Fibroblast of skin of right biceps (primary cell): ENCODE measurements at regions not wholly inside any gene's neighbourhood (a gene's known extent, or its start where the extent isn't known, plus 50 kb on each side); places are given as distances from the start of the nearest gene placed in this dataset.
"Not testable (repeated sequence)": the region's sequence is repeated elsewhere in the genome, so short reads cannot be mapped to it uniquely, and the experiment has no call there.

Source experiments
- DNase-seq: peaks from one replicate; pipeline ENCODE4 v3.0.0-alpha.2; 2013

DNA sequence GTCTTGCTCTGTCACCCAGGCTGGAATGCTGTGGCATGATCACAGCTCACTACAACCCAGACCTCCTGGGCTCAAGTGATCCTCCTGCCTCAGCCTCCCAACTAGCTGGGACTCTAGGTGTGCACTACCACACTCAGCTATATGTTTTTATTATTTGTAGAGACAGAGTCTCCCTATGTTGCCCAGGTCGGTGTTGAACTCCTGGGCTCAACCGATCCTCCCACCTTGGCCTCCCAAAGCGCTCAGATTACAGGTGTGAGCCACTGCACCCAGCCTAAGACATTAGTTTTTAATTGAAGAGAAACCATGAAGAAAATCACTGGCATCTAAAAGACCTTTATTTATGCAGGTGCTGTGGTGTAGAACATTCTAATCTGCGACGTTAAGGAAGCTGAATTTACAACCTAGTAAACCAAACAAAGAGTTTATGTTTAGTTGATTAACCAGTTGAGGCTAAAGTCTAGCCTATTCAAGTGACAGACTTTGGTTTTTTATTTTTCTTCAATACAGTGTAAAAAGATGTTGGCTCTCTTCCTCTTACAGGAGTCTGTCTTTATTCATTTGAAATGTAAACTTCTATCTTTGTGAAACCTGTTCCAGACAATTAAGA lies 52.5 kb upstream of the NBL1 start:
- no peak for DNase-seq

- DNase-seq, result no peak
Measured at GRCh38 chr1:19585507-19585906, 58.6 kb upstream of the NBL1 start.

GRCh38 chr1:19582318-19582717 lies 61.8 kb upstream of the NBL1 start:
- DNase-seq, result no peak

DNA sequence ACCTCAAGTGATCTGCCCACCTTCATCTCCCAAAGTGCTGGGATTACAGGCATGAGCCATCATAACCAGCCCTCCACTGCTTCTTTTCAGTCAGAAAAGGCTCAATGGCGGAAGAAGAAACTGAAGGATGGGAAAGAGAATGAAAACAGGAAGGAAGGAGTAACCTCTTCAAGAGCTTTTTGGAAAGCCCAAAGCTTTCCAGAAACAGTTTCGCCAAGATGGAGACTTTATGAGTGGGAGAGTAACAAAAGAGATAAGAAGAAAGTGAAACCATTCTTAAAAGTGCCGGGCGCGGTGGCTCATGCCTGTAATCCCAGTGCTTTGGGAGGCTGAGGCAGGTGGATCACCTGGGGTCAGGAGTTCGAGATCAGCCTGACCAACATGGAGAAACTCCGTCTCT lies 62.7 kb upstream of the NBL1 start:
- DNase-seq, result no peak

- DNase-seq, result peak; percentile 22
Measured at GRCh38 chr1:19577561-19577960, 66.5 kb upstream of the NBL1 start.

DNA sequence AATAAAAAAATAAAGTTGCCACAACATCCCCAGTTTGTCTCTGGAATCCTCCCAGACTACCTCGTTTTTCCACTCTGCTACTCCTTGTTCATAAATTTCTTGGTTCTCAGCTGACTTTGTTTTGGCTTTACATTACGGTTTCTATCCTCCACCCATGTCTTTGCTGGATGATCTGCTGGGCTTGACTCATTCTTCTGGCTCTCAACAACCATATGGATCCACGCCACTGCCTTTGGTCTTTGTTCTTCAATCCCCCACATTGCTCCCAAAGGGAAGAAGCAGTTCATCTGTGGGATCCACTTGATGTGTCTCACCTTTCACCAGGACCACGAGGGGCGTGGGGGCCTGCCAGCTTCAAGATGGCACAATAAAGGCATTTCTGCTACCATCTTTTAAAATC lies 67.1 kb upstream of the NBL1 start:
- peak; percentile 74 for DNase-seq

DNA sequence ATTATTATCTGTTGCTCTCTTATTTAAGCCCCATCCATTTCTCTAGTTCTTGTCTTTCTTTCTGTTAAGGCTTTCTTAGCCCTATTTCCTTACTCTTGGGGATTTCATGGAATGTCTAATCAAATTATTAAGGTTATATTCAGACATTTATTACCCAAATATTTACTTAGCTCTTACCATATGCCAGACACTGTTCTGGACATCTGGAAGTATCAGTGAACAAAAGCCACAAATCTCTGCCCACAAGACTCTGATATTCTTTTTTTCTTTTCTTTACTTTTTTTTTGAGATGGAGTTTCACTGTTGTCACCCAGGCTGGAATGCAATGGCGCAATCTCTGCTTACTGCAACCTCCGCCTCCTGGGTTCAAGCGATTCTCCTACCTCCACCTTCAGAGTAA lies 74.3 kb upstream of the NBL1 start:
- no peak for DNase-seq

DNA sequence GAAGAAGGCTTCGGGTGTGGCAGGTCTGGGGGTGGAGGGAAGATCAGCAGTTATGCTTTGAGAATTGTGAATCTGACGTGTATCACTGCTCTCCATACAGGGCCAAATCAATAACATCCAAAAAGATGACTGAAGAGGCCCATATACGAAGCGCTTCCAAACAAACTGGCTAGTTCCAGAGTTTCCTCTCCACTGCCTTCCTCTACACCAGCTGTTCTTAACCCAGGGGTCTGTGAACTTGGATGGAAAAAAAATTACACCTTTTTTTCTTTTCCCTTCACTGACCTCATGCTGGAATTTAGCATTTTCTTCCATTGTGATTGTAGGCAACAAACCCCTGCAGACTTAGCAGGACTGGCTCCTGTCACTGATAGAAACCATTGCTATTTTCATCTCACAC lies 77.1 kb upstream of the NBL1 start:
- no peak for DNase-seq

DNA sequence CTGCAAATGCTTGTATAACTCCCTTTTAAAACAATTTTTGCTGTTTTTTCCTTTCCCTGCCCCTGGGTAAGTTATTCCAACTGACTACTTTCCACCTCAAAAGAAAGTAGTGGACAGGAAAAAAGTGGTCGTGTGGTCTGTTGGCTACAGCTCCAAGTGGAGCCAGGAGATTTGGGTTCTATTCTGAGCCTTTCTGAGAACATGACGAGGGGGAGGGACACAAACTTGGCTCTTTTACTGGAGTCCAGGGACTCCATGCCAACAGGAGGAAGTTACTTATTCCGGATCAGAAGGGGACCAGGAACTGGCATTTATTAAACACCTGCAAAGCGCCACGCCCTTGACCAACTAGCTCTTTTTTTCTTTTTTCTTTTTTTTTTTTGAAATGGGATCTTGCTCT lies 79.0 kb upstream of the CAPZB start:
- DNase-seq, result no peak

DNA sequence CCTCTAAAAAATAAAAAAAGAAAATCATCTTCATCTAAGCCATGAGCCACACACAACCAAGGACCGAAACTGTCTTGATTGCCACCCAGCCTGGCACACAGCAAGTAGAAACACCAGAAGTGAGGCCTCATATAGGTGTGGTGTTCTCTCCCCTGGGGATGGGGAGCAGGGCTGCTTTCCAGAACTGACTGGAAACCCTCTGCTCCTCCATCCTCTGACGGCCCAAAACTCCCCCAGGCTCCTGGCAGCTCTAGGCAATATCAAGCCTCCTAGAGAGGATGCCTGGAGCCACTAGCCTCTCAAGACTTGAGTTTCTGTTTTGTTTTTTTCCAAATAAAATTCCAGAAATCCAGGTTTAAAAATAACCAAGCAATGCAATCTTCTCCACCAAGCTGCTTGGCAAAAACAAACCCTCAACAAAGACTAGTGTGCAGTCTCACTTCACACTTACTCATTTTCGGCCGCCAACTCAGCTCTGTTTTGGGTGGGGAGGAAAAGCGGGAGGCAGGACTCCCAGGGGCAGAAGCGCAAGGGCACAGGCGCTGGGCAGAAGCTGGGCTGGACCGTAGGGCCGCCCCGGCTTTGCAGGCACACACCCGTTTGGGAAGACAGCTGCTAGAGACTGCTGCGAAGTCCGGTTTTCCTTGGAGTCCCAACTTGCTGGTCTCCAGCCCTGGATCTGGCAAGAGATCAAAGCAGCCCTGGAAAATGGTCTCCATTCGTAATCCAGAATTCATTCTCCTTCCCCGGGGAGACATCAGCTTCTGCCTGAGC lies 78.2 kb upstream of the CAPZB start:
- DNase-seq, result peak; percentile 63

DNA sequence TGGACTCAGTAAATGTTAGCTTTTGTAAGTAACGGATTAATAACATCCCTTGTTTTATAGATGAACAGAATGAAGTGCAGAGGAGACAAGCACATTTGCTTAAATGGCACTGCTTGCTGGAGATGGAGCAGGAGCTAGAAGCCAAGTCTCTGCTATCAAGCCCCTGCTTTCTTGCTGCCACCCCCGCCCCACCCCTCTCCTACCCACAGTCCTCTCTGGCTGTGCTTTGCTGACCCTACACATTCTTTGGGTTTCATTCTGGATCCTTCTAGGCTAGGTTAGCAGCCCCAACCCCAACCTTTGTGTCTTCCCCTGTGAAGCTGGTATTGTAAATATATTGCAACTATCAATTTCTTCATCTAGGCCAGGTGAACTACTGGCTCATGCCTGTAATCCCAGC lies 77.5 kb upstream of the CAPZB start:
- DNase-seq, result no peak

DNA sequence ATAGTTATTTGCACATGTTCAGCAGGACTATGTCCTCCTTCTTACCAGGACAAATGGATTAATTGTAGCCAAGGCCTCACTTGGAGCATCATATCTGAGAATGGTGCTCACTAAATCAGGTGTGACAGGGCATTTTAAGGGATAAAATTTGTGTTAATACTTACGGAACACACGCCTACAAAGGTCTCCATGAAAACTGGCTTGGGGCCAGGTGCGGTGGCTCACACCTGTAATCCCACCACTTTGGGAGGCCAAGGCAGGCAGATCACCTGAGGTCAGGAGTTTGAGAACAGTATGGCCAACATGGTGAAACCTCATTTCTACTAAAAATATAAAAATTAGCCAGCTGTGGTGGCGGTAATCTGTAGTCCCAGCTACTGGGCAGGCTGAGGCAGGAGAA lies 75.1 kb upstream of the CAPZB start:
- no peak for DNase-seq

GRCh38 chr1:19559641-19560040 lies 74.3 kb upstream of the CAPZB start:
- peak; percentile 84 for DNase-seq

DNA sequence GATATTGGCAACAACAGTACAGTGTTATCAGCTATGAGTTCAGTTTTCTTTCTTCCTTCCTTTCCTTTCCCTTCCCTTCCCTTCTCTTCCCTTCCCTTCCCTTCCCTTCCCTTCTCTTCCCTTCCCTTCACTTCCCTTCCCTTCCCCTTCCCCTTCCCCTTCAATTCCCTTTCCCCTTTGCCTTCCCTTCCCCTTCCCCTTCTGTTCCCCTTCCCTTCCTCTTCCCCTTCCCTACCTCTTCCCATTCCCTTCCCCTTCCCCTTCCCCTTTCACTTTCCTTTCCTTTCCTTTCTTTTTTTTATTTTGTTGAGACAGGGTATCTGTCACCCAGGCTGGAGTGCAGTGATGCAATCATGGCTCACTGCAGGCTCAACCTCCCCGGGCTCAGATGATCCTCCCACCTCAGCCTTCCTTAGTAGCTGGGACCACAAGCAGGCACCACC lies 72.3 kb upstream of the CAPZB start:
- DNase-seq, result peak; percentile 34

- DNase-seq, result no peak
Measured at GRCh38 chr1:19554090-19554489, 68.8 kb upstream of the CAPZB start.

DNA sequence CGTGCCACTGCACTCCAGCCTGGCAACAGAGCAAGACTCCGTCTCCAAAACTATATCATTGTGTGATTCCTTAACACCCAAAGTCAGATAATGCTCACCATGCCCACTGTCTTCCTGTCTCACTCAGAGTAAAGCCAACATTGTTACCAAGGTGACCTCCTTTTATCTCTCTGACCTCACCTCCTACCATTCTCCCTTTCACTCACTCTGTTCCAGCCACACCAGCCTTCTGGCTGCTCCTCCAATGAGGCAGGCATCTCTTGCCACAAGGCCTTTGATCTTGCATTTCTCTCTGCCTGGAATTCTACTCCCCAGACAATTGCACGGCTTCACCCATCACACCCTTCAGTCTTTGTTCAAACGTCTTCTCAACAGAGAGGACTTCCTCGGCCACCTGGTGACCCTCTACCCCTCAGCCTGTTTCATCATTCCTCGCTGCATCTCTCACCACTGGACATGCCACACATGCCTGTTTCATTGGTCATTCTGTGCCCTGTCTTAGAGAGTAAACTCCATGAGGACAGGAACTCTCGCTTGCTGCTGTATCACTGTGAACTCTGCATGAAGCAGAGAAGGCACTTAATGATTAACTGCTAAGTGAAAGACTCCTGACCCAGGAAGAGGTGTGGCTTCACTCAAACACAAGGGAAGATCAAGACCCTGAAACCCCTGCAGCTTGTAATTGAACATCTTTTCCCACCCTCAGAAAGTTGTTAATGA lies 67.1 kb upstream of the CAPZB start:
- no peak for DNase-seq

GRCh38 chr1:19551837-19552236 lies 66.5 kb upstream of the CAPZB start:
- not testable (repeated sequence) for DNase-seq

DNA sequence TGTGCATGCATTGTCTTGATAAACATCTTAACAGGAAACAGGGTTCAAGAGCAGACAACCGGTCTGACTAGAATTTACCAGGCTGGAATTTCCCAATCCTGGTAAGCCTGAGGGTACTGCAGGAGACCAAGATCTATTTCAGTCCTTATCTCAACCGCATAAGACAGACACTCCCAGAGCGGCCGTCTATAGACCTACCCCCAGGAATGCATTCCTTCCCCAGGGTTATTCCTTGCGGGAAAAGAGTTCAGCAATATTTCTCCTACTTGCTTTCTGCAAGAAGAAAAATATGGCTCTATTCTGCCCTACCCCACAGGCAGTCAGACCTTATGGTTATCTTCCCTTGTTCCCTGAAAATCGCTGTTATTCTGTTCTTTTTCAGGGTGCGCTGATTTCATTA lies 65.1 kb upstream of the CAPZB start:
- DNase-seq, result not testable (repeated sequence)

DNA sequence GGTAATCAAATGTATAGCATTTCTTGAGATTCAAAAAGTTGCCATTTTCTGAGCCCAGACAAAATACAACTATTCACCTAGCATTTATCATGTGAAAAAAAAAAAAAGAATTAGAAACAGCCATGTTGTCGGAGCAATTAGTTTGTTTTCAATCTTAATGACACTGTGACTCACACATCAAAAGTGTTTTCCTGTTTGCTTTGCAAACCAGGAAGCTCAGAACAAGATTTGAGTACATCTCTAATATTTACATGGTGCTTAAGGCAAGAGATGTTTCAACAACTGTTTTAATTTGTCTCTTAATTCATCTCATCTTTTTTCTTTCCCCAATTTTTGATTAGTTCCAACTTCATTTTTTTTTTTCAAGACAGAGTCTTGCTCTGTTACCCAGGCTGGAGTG lies 62.5 kb upstream of the CAPZB start:
- DNase-seq, result no peak

DNA sequence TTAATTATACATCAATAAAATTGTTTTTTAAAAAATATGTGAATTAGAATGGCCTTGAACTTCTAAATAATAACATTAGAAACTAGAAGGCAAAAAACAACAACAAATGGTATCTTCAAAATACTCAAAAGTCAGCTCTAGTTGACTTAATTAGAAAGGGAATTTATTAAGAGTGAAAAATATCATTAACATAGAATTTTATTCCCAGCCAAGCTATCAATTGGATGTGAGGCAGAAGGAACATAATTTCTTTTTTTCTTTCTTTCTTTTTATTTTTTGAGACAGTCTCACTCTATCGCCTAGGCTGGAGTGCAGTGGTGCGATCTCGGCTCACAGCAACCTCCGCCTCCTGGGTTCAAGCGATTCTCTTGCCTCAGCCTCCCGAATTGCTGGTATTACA lies 51.2 kb upstream of the CAPZB start:
- no peak for DNase-seq

DNA sequence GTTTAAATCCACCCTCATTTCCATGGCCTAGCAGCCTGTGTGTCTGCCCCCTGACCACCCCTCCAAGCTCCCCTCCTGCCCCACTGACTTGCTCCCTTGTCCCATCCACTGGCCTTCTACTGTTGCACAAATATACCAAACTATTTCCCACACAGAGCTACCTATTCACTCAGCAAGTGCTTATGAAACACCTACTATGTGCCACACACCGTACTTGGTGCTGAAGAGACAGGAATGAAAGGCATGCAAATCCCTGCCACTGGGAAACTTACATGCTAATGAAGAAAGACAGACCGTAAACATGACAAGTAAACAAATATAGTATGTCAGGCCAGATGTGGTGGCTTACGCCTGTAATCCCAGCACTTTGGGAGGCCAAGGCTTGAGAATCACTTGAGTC lies 49.9 kb upstream of the CAPZB start:
- DNase-seq, result no peak
